Lower leg skin (tissue), 3 donors: ENCODE measurements at regions not wholly inside any gene's neighbourhood (a gene's known extent, or its start where the extent isn't known, plus 50 kb on each side); places are given as distances from the start of the nearest gene placed in this dataset.

ENCODE experiments used
- CTCF ChIP-seq, 3 donors: fragments of 450-650 bp; IDR thresholded peaks; one replicate each; pipeline ENCODE4 v1.5.1; 2016; ENCODE audit warnings: antibody characterized with exemption in 3 of 3, mild to moderate bottlenecking in 3 of 3, moderate library complexity in 2 of 3
- POLR2A ChIP-seq, 2 donors: fragments of 450-650 bp; IDR thresholded peaks; one replicate each; pipeline ENCODE4 v1.6.1; 2016 to 2017; ENCODE audit warnings: antibody characterized with exemption in 2 of 2, mild to moderate bottlenecking in 1 of 2, moderate library complexity in 1 of 2

DNA sequence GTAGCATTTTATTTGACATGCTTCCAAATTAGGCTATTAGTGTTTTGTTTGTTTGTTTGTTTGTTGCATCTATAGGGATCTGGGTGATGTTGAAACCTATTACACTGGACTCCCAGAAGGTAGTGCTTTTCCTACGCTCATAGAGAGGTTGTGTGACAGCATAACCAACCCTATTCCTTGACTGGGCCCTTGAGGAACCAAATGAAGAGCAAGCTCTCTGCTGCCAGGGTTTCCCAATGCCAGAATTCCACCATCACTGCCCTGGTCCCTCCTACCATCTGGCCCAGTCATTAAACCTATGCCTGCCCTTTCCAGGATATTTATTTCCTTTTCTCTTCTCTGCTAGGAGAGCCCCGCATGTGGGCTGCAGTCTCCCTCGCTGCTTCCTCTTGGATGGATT, 210.6 kb downstream of the IRS2 start:
- TF ChIP-seq POLR2A (IDR thresholded peaks at IDR 0.05) (no peak), CTCF (IDR thresholded peaks at IDR 0.05) (no peak)
